A673 (cell line): ENCODE measurements at regions not wholly inside any gene's neighbourhood (a gene's known extent, or its start where the extent isn't known, plus 50 kb on each side); places are given as distances from the start of the nearest gene placed in this dataset.
"Not testable (repeated sequence)": the region's sequence is repeated elsewhere in the genome, so short reads cannot be mapped to it uniquely, and the experiment has no call there.

Source experiments
- EZH2 ChIP-seq: fragments of 200-600 bp; sonication (generic); IDR thresholded peaks from 2 replicates; pipeline ENCODE4 v1.6.1; 2017; ENCODE audit warnings: borderline replicate concordance, low read depth, mild to moderate bottlenecking, mixed read lengths, antibody characterized with exemption, low read length; ENCODE audit not compliant: poor library complexity, severe bottlenecking
- TF ChIP-seq, protein P1 (sequence below): fragments of 300-800, 200-600 bp; sonication (generic); conservative IDR thresholded peaks from 2 replicates; pipeline ENCODE4 v1.5.1; 2017; ENCODE audit warnings: low read depth, mild to moderate bottlenecking, antibody characterized with exemption, low read length, moderate library complexity, mixed read lengths

DNA sequence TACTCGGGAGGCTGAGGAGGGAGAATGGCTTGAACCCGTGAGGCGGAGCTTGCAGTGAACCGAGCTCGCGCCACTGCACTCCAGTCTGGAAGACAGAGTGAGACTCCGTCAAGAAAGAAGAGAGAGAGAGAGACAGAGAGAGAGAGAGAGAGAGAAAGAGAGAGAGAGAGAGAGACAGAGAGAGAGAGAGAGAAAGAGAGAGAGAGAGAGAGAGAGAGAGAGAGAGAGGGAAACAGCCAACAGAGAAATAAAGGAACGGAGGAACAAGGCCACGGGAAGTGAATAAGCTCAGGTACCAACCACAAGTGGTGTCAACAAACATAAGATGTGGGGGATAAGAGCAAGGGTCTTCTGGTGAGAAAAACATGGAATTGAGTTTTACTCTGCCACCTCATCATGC lies 71.5 kb upstream of the LSM6 start:
- TF ChIP-seq, protein P1, sequence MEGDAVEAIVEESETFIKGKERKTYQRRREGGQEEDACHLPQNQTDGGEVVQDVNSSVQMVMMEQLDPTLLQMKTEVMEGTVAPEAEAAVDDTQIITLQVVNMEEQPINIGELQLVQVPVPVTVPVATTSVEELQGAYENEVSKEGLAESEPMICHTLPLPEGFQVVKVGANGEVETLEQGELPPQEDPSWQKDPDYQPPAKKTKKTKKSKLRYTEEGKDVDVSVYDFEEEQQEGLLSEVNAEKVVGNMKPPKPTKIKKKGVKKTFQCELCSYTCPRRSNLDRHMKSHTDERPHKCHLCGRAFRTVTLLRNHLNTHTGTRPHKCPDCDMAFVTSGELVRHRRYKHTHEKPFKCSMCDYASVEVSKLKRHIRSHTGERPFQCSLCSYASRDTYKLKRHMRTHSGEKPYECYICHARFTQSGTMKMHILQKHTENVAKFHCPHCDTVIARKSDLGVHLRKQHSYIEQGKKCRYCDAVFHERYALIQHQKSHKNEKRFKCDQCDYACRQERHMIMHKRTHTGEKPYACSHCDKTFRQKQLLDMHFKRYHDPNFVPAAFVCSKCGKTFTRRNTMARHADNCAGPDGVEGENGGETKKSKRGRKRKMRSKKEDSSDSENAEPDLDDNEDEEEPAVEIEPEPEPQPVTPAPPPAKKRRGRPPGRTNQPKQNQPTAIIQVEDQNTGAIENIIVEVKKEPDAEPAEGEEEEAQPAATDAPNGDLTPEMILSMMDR, result not testable (repeated sequence)
- TF ChIP-seq EZH2, result not testable (repeated sequence)
